Fibroblast of mammary gland (primary cell): ENCODE measurements at regions not wholly inside any gene's neighbourhood (a gene's known extent, or its start where the extent isn't known, plus 50 kb on each side); places are given as distances from the start of the nearest gene placed in this dataset.

Experiments used
- DNase-seq: peaks from one replicate; pipeline ENCODE4 v3.0.0-alpha.2; 2010; ENCODE audit warnings: low read depth
- H3K4me3 ChIP-seq: 2 replicates; pipeline ENCODE4 v1.5.1; 2011; ENCODE audit warnings: low read depth, mild to moderate bottlenecking, low read length, moderate library complexity; ENCODE audit not compliant: control insufficient read depth
- CTCF ChIP-seq: conservative IDR thresholded peaks from 2 replicates; pipeline ENCODE4 v1.5.1; 2011; ENCODE audit warnings: low read depth, low read length, inconsistent platforms; ENCODE audit not compliant: control insufficient read depth, insufficient read depth

GRCh38 chr3:161444694-161445077 lies 51.9 kb upstream of the OTOL1 start:
- TF ChIP-seq CTCF: no peak
- no peak for DNase-seq
- no peak overlapping the region for H3K4me3 ChIP-seq

- no peak overlapping the region for H3K4me3 ChIP-seq
- no peak for DNase-seq
- TF ChIP-seq CTCF: no peak
Observed at GRCh38 chr3:161443921-161444693, 52.5 kb upstream of the OTOL1 start.

- no peak for TF ChIP-seq CTCF
- H3K4me3 ChIP-seq: no peak overlapping the region
- DNase-seq: no peak
Observed at GRCh38 chr3:161430307-161430706, 59.0 kb upstream of the SPTSSB start.

- TF ChIP-seq CTCF: no peak
- no peak for DNase-seq
- no peak overlapping the region for H3K4me3 ChIP-seq
Observed at GRCh38 chr3:161427347-161427746, 56.0 kb upstream of the SPTSSB start.

GRCh38 chr3:161426758-161427157 lies 55.4 kb upstream of the SPTSSB start:
- no peak for DNase-seq
- H3K4me3 ChIP-seq: no peak overlapping the region
- no peak for TF ChIP-seq CTCF

GRCh38 chr3:161423911-161424522 lies 52.7 kb upstream of the SPTSSB start:
- TF ChIP-seq CTCF: peak; percentile 53
- H3K4me3 ChIP-seq: no peak overlapping the region
- DNase-seq: peak; percentile 52
